ENCODE measurements at regions not wholly inside any gene's neighbourhood (a gene's known extent, or its start where the extent isn't known, plus 50 kb on each side); places are given as distances from the start of the nearest gene placed in this dataset.

- no peak for DNase-seq
These were observed 269.7 kb downstream of the FLRT2 start for GRCh38 chr14:85799668-85800067.

GRCh38 chr14:85798856-85799255, 268.9 kb downstream of the FLRT2 start:
- no peak for DNase-seq

GRCh38 chr14:85793533-85793932, 263.6 kb downstream of the FLRT2 start:
- no peak for DNase-seq

- DNase-seq = no peak
These were observed 259.6 kb downstream of the FLRT2 start for GRCh38 chr14:85789506-85789905.

- no peak for DNase-seq
These were observed 258.7 kb downstream of the FLRT2 start for GRCh38 chr14:85788470-85789233.

GRCh38 chr14:85766295-85766694, 236.4 kb downstream of the FLRT2 start:
- no peak for DNase-seq

- no peak for DNase-seq
These were observed 234.9 kb downstream of the FLRT2 start for GRCh38 chr14:85764822-85765221.

- DNase-seq = no peak
These were observed 232.6 kb downstream of the FLRT2 start for GRCh38 chr14:85762526-85762925.

GRCh38 chr14:85752175-85752574, 222.2 kb downstream of the FLRT2 start:
- no peak for DNase-seq

- DNase-seq = no peak
These were observed 214.6 kb downstream of the FLRT2 start for GRCh38 chr14:85744573-85744972.

- no peak for DNase-seq
These were observed 202.1 kb downstream of the FLRT2 start for GRCh38 chr14:85732031-85732430.

- no peak for DNase-seq
These were observed 201.2 kb downstream of the FLRT2 start for GRCh38 chr14:85731186-85731585.

- DNase-seq = no peak
These were observed 198.6 kb downstream of the FLRT2 start for GRCh38 chr14:85728476-85729065.

- no peak for DNase-seq
These were observed 184.1 kb downstream of the FLRT2 start for GRCh38 chr14:85714069-85714468.

- DNase-seq = no peak
These were observed 181.7 kb downstream of the FLRT2 start for GRCh38 chr14:85711620-85712019.

Data from activated naive CD4-positive, alpha-beta T cell treated with anti-CD3 and anti-CD28 coated beads, Interleukin-2, amount 50 U/mL, for 16 hours (primary cell).